Upper lobe of left lung (tissue), 4 donors: ENCODE measurements at regions not wholly inside any gene's neighbourhood (a gene's known extent, or its start where the extent isn't known, plus 50 kb on each side); places are given as distances from the start of the nearest gene placed in this dataset.

Experiments used
- POLR2AphosphoS5 ChIP-seq, 2 donors: sonication (generic); formaldehyde crosslinking; IDR thresholded peaks; one replicate each; pipeline ENCODE4 v1.5.1; 2017; ENCODE audit warnings: antibody characterized with exemption in 2 of 2
- TF ChIP-seq, protein P1 (sequence below), 6 experiments: fragments of 450-650 bp in 4 of 6; fragments of 200-600 bp in 2 of 6; sonication (generic) in 2 of 6; IDR thresholded peaks; one replicate each; pipeline ENCODE4 v1.5.1; 2016 to 2019; ENCODE audit warnings: antibody characterized with exemption in 6 of 6

DNA sequence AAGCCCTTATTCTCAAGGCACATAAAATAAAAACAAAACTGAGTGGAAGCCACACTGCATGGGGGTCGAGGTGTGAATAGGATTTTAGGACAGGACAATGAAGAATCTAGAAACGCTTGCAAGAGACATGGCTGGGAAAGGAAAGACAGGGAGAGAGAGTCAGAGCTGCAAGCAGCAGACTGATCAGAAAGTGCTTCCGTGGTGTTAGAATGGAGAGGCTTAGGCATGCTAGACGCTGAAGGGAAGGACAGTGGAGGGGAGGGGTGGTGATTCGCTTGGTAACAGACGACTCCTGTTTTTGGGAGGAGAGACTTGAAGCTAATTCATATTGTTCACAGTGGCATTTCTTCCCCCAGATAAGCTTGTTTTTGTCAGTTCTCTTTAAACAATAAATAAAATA, 173.5 kb downstream of the AIPL1 start:
- no peak for TF ChIP-seq POLR2AphosphoS5 (IDR thresholded peaks at IDR 0.05)
- TF ChIP-seq, protein P1, sequence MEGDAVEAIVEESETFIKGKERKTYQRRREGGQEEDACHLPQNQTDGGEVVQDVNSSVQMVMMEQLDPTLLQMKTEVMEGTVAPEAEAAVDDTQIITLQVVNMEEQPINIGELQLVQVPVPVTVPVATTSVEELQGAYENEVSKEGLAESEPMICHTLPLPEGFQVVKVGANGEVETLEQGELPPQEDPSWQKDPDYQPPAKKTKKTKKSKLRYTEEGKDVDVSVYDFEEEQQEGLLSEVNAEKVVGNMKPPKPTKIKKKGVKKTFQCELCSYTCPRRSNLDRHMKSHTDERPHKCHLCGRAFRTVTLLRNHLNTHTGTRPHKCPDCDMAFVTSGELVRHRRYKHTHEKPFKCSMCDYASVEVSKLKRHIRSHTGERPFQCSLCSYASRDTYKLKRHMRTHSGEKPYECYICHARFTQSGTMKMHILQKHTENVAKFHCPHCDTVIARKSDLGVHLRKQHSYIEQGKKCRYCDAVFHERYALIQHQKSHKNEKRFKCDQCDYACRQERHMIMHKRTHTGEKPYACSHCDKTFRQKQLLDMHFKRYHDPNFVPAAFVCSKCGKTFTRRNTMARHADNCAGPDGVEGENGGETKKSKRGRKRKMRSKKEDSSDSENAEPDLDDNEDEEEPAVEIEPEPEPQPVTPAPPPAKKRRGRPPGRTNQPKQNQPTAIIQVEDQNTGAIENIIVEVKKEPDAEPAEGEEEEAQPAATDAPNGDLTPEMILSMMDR (IDR thresholded peaks at IDR 0.05): no peak
